22Rv1 (cell line): ENCODE measurements at regions not wholly inside any gene's neighbourhood (a gene's known extent, or its start where the extent isn't known, plus 50 kb on each side); places are given as distances from the start of the nearest gene placed in this dataset.

Experiments
- CTCF ChIP-seq: fragments of 450-650 bp; IDR thresholded peaks from 2 replicates; pipeline ENCODE4 v1.5.1; 2017; ENCODE audit warnings: mild to moderate bottlenecking
- ZFX ChIP-seq: fragments of 450-650 bp; IDR thresholded peaks from 2 replicates; pipeline ENCODE4 v1.6.1; 2017; ENCODE audit warnings: antibody characterized with exemption, borderline replicate concordance

GRCh38 chr12:24083838-24084237, 134.4 kb upstream of the SOX5 start:
- no peak for TF ChIP-seq CTCF
- TF ChIP-seq ZFX: no peak
